Ovary (tissue), 7 donors: ENCODE measurements at regions not wholly inside any gene's neighbourhood (a gene's known extent, or its start where the extent isn't known, plus 50 kb on each side); places are given as distances from the start of the nearest gene placed in this dataset.

Source experiments
- DNase-seq, 5 donors: peaks; one replicate each; pipeline ENCODE4 v3.0.0-alpha.2; 2019 to 2020
- H3K27ac ChIP-seq, 2 donors: fragments of 200-600 bp; one replicate each; pipeline versions ENCODE4 v1.5.1 to v1.8.0; 2019 to 2022
- H3K27me3 ChIP-seq: fragments of 200-600 bp; one replicate; pipeline ENCODE4 v1.8.0; 2022
- H3K36me3 ChIP-seq: fragments of 200-600 bp; sonication (generic); one replicate; pipeline ENCODE4 v1.5.1; 2019
- H3K4me1 ChIP-seq: one replicate; pipeline ENCODE4 v1.8.1; 2013; ENCODE audit warnings: mild to moderate bottlenecking, moderate library complexity; ENCODE audit not compliant: insufficient read depth
- H3K4me3 ChIP-seq: fragments of 200-600 bp; sonication (generic); one replicate; pipeline ENCODE4 v1.5.1; 2017
- H3K9me3 ChIP-seq, 2 donors: fragments of 200-600 bp in 1 of 2; sonication (generic) in 1 of 2; one replicate each; pipeline versions ENCODE4 v1.5.1 to v1.8.1; 2013 to 2019; ENCODE audit warnings: mild to moderate bottlenecking in 1 of 2, moderate library complexity in 1 of 2
- EP300 ChIP-seq: sonication (generic); formaldehyde crosslinking; IDR thresholded peaks from one replicate; pipeline ENCODE4 v1.6.1; 2017; ENCODE audit warnings: antibody characterized with exemption
- POLR2A ChIP-seq: fragments of 450-650 bp; IDR thresholded peaks from one replicate; pipeline ENCODE4 v1.6.1; 2017; ENCODE audit warnings: antibody characterized with exemption, mild to moderate bottlenecking, moderate library complexity
- WGBS, 3 donors: extraction: QIAGEN DNeasy Blood & Tissue Kit in 1 of 3; methylation state at CpG; one replicate each; pipeline versions ENCODE4 v1.1.5 to v1.1.7; 2013 to 2017; 5-methylcytosine and 5-hydroxymethylcytosine counted together
- intact Hi-C, 4 donors: fragments of 100-400 bp; cut with DNase I; formaldehyde crosslinking; loops; one replicate each; pipeline versions ENCODE4 v1.11.0 to v1.15.1; 2022 to 2023
- TF ChIP-seq, protein P1 (sequence below), 3 donors: fragments of 450-650 bp in 2 of 3; fragments of 200-600 bp in 1 of 3; IDR thresholded peaks; one replicate each; pipeline versions ENCODE4 v1.5.1 to v1.8.0; 2016 to 2022; ENCODE audit warnings: antibody characterized with exemption in 3 of 3, mild to moderate bottlenecking in 1 of 3
- donor health status: DM: no; HTN: no; CAD: no; lungs with moderate emphysema.
- donor health status: DM: no; HTN: no; CAD: no.
- donor health status: Bipolar disorder and iron deficiency.
- donor health status: DM: no; HTN: no; CAD: no.
- donor health status: DM: yes; HTN: yes; CAD: no.

DNA sequence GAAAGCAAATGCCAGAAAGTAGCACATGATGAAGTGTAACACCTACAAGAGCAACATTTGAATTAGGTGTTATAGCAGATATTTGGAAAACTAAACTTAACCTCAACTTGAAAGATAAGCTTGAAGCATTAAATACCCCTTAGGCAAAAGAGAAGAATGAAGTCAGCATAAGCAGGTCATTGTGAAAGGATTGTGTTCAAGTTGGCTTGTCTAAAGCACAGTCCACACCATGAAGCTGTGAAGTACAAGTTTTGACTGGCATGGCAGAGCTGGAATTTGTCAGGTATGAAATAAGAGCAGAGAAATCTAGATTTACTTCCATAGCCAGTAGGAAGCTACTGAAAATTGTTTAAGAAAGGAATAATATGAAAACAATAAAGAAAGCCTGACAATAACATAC, 480.3 kb upstream of the POT1 start:
- Histone ChIP-seq H3K9me3 (no peaks in the 10 kb centered on the region), H3K27ac (no peak overlapping the region), H3K27me3 (no peaks in the 10 kb centered on the region), H3K4me3 (no peak overlapping the region), H3K4me1 (no peaks in the 10 kb centered on the region), H3K36me3 (no peaks in the 10 kb centered on the region)
- intact Hi-C loops, result no loop called here
- TF ChIP-seq EP300 (no peak), POLR2A (no peak)
- TF ChIP-seq, protein P1, sequence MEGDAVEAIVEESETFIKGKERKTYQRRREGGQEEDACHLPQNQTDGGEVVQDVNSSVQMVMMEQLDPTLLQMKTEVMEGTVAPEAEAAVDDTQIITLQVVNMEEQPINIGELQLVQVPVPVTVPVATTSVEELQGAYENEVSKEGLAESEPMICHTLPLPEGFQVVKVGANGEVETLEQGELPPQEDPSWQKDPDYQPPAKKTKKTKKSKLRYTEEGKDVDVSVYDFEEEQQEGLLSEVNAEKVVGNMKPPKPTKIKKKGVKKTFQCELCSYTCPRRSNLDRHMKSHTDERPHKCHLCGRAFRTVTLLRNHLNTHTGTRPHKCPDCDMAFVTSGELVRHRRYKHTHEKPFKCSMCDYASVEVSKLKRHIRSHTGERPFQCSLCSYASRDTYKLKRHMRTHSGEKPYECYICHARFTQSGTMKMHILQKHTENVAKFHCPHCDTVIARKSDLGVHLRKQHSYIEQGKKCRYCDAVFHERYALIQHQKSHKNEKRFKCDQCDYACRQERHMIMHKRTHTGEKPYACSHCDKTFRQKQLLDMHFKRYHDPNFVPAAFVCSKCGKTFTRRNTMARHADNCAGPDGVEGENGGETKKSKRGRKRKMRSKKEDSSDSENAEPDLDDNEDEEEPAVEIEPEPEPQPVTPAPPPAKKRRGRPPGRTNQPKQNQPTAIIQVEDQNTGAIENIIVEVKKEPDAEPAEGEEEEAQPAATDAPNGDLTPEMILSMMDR (IDR thresholded peaks at IDR 0.05), result no peak
- DNase-seq, result no peak

DNA sequence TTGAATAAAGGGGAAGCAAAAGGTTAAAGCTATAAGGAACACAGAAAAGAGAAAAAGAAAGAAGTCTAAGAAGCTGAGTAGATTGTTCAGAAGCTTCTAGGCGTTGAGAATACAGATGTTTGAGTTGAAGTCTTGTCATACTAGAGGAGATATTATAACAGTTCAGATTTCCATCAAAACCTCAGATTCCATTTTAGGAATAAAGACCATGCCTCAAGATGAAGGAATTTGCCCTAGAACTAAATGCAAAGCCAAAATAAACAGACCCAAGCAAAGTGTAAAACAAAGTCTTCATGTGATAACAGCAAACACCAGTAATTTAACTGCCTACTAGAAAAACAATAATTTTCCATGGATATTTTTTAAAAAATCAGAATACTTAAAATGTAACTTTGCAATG, 476.5 kb upstream of the POT1 start:
- no peak for DNase-seq
- Histone ChIP-seq H3K36me3 (no peaks in the 10 kb centered on the region), H3K4me1 (no peaks in the 10 kb centered on the region), H3K9me3 (no peaks in the 10 kb centered on the region), H3K4me3 (no peak overlapping the region), H3K27me3 (no peaks in the 10 kb centered on the region), H3K27ac (no peak overlapping the region)
- 41 to 43% (median 42%) methylated on average over 1 of the region's 1 CpG for WGBS, 3 donors
- intact Hi-C loops, result no loop called here
- TF ChIP-seq, protein P1 (IDR thresholded peaks at IDR 0.05), result no peak
- TF ChIP-seq POLR2A, result no peak

DNA sequence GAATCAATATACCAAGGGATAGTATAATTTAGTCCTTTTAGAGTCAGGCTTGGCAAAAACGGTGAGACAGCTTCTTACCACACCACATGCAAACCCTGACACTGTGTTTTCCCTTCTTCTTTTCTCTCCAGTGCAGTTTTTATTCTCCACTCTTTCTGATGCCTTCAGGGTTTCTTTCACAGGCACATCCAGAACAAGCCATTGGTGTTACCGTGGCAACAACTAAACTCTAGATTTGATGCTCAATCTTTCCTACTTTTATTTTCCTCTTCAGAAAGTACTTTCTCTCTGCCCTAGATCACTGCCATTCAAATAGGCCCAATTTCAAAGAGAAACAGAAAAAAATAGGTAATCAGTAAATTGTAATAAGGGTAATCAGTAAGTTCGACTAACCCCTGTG, 469.8 kb upstream of the POT1 start:
- no peak overlapping the region for H3K4me3 ChIP-seq
- TF ChIP-seq, protein P1 (IDR thresholded peaks at IDR 0.05), result no peak
- TF ChIP-seq EP300 (no peak), POLR2A (no peak)
- no peak overlapping the region for H3K27ac ChIP-seq
- no peaks in the 10 kb centered on the region for H3K36me3 ChIP-seq
- H3K27me3 ChIP-seq, result no peaks in the 10 kb centered on the region
- WGBS, 3 donors, result 82 to 89% (median 82%) methylated on average over 3 of the region's 3 CpGs
- no peaks in the 10 kb centered on the region for H3K4me1 ChIP-seq
- intact Hi-C loops, result no loop called here
- DNase-seq, result no peak
- H3K9me3 ChIP-seq, result no peaks in the 10 kb centered on the region

DNA sequence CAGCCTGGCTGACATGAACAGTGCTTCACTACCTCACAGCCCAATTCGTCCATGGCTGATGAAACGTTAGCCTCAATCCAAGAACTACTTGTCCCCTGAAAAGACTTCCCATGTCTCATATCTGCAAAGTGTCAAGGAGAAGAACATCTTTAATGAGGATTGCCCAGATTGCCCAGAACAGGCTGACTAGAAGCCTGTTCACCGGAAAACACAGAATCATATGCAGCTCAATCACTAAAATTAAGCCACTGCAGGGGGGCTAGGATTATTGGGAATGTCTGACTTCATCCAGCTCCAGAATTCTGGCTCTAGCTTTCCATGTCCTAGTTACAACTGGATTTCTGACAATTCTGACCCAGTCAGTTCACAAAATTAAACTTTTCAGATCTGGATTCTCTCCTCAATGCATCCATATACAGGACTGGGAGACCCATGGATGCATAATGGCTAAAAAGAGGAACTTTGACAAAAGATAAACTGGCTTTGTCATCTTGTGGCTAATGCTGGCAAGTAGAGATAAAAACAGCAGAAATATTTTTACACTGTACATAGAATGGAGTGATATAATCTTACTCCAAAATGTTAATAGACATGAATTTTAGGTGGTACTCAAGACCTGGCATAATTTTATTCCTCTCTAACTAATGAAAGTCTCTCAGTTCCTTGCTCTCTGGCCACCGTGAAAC, 467.0 kb upstream of the POT1 start:
- TF ChIP-seq, protein P1 (IDR thresholded peaks at IDR 0.05), result no peak
- TF ChIP-seq POLR2A (no peak), EP300 (no peak)
- no peaks in the 10 kb centered on the region for H3K4me1 ChIP-seq
- no peaks in the 10 kb centered on the region for H3K9me3 ChIP-seq
- no peak overlapping the region for H3K4me3 ChIP-seq
- no peaks in the 10 kb centered on the region for H3K27me3 ChIP-seq
- 51 to 56% (median 53%) methylated on average over 4 of the region's 4 CpGs for WGBS, 3 donors
- intact Hi-C loops, result no loop called here
- no peak overlapping the region for H3K27ac ChIP-seq
- H3K36me3 ChIP-seq, result no peaks in the 10 kb centered on the region
- DNase-seq, result no peak
